ENCODE measurements at regions not wholly inside any gene's neighbourhood (a gene's known extent, or its start where the extent isn't known, plus 50 kb on each side); places are given as distances from the start of the nearest gene placed in this dataset.
"Not testable (repeated sequence)": the region's sequence is repeated elsewhere in the genome, so short reads cannot be mapped to it uniquely, and the experiment has no call there.

- intact Hi-C loops (cut with micrococcal nuclease), result no loop called here
These were observed 95.6 kb downstream of the RRAGB start for GRCh38 chrX:55813150-55813549.

- intact Hi-C loops (cut with micrococcal nuclease), result no loop called here
These were observed 98.0 kb downstream of the RRAGB start for GRCh38 chrX:55815546-55815945.

GRCh38 chrX:55816023-55816422, 98.5 kb downstream of the RRAGB start:
- intact Hi-C loops (cut with micrococcal nuclease), result no loop called here

- intact Hi-C loops (cut with micrococcal nuclease), result no loop called here
These were observed 101.3 kb downstream of the RRAGB start for GRCh38 chrX:55818673-55819375.

GRCh38 chrX:55839485-55839884, 121.9 kb downstream of the RRAGB start:
- intact Hi-C loops (cut with micrococcal nuclease), result no loop called here

GRCh38 chrX:55841962-55842752, 124.6 kb downstream of the RRAGB start:
- intact Hi-C loops (cut with micrococcal nuclease), result no loop called here

GRCh38 chrX:55866779-55867178, 149.2 kb downstream of the RRAGB start:
- intact Hi-C loops (cut with micrococcal nuclease), result not testable (repeated sequence)

- intact Hi-C loops (cut with micrococcal nuclease), result no loop called here
These were observed 149.7 kb downstream of the RRAGB start for GRCh38 chrX:55867181-55867651.

GRCh38 chrX:55867708-55868107, 150.2 kb downstream of the RRAGB start:
- intact Hi-C loops (cut with micrococcal nuclease), result no loop called here

GRCh38 chrX:55874807-55875206, 157.3 kb downstream of the RRAGB start:
- intact Hi-C loops (cut with micrococcal nuclease), result no loop called here

GRCh38 chrX:55883541-55883940, 166.0 kb downstream of the RRAGB start:
- intact Hi-C loops (cut with micrococcal nuclease), result not testable (repeated sequence)

GRCh38 chrX:55907968-55908607, 190.5 kb downstream of the RRAGB start:
- intact Hi-C loops (cut with micrococcal nuclease), result loop anchor here (1.0 to 10.0 kb wide), 10 partner anchors 191 to 1725 kb away; partner anchors contain the start of genes FAAH2, FAM120C and RRAGB

GRCh38 chrX:55908661-55909212, 191.2 kb downstream of the RRAGB start:
- intact Hi-C loops (cut with micrococcal nuclease), result loop anchor here (1.0 to 10.0 kb wide), 11 partner anchors 191 to 1726 kb away; partner anchors contain the start of genes FAAH2, FAM120C and RRAGB

GRCh38 chrX:55919367-55920221, 202.0 kb downstream of the RRAGB start:
- intact Hi-C loops (cut with micrococcal nuclease), result no loop called here

- intact Hi-C loops (cut with micrococcal nuclease), result no loop called here
These were observed 207.0 kb downstream of the RRAGB start for GRCh38 chrX:55924574-55924973.

GRCh38 chrX:55928529-55928928, 211.0 kb downstream of the RRAGB start:
- intact Hi-C loops (cut with micrococcal nuclease), result not testable (repeated sequence)

Measured in T-helper 1 cell treated with Interleukin-12 subunit alpha and Interleukin-12 subunit beta and Interleukin-4 antibody, amounts not matched to agents 30 ng/mL and 1 ng/mL, for 36 hours (primary cell).